ENCODE measurements at regions not wholly inside any gene's neighbourhood (a gene's known extent, or its start where the extent isn't known, plus 50 kb on each side); places are given as distances from the start of the nearest gene placed in this dataset.
"Not testable (repeated sequence)": the region's sequence is repeated elsewhere in the genome, so short reads cannot be mapped to it uniquely, and the experiment has no call there.

- no peak for DNase-seq
These were observed 115.1 kb downstream of the RTP5 start for GRCh38 chr2:241984658-241985057.

GRCh38 chr2:241985161-241985985, 115.8 kb downstream of the RTP5 start:
- not testable (repeated sequence) for DNase-seq

GRCh38 chr2:241985986-241986329, 116.4 kb downstream of the RTP5 start:
- no peak for DNase-seq

GRCh38 chr2:241986836-241987641, 117.5 kb downstream of the RTP5 start:
- DNase-seq: no peak

- DNase-seq: no peak
These were observed 118.2 kb downstream of the RTP5 start for GRCh38 chr2:241987726-241988125.

GRCh38 chr2:241988146-241988545, 118.6 kb downstream of the RTP5 start:
- DNase-seq: no peak

- DNase-seq: no peak
These were observed 119.5 kb downstream of the RTP5 start for GRCh38 chr2:241989074-241989473.

GRCh38 chr2:241990466-241990865, 120.9 kb downstream of the RTP5 start:
- no peak for DNase-seq

- DNase-seq: no peak
These were observed 121.8 kb downstream of the RTP5 start for GRCh38 chr2:241991299-241991698.

- DNase-seq: no peak
These were observed 123.2 kb downstream of the RTP5 start for GRCh38 chr2:241992753-241993152.

- no peak for DNase-seq
These were observed 124.0 kb downstream of the RTP5 start for GRCh38 chr2:241993386-241994005.

GRCh38 chr2:241994086-241994485, 124.6 kb downstream of the RTP5 start:
- DNase-seq: no peak

- DNase-seq: no peak
These were observed 125.2 kb downstream of the RTP5 start for GRCh38 chr2:241994556-241995213.

GRCh38 chr2:241996100-241996499, 126.6 kb downstream of the RTP5 start:
- no peak for DNase-seq

GRCh38 chr2:241997017-241997416, 127.5 kb downstream of the RTP5 start:
- DNase-seq: no peak

- DNase-seq: no peak
These were observed 129.7 kb downstream of the RTP5 start for GRCh38 chr2:241999184-241999583.

- DNase-seq: no peak
These were observed 132.3 kb downstream of the RTP5 start for GRCh38 chr2:242001853-242002252.

GRCh38 chr2:242002944-242003343, 133.4 kb downstream of the RTP5 start:
- DNase-seq: no peak

- no peak for DNase-seq
These were observed 134.8 kb downstream of the RTP5 start for GRCh38 chr2:242004223-242004901.

GRCh38 chr2:242004902-242005230, 135.3 kb downstream of the RTP5 start:
- no peak for DNase-seq

GRCh38 chr2:242006091-242006634, 136.6 kb downstream of the RTP5 start:
- DNase-seq: not testable (repeated sequence)

- DNase-seq: not testable (repeated sequence)
These were observed 139.4 kb downstream of the RTP5 start for GRCh38 chr2:242008908-242009307.
